ENCODE measurements at regions not wholly inside any gene's neighbourhood (a gene's known extent, or its start where the extent isn't known, plus 50 kb on each side); places are given as distances from the start of the nearest gene placed in this dataset.
"Not testable (repeated sequence)": the region's sequence is repeated elsewhere in the genome, so short reads cannot be mapped to it uniquely, and the experiment has no call there.

- Histone ChIP-seq H3K4me3 (no peak overlapping the region), H3K27me3 (replicated peaks; ENCODE audit: insufficient read depth) (no peaks in the 10 kb centered on the region), H3K9me3 (no peaks in the 10 kb centered on the region), H3K27ac (no peak overlapping the region), H3K36me3 (no peaks in the 10 kb centered on the region), H3K4me1 (replicated peaks) (no peaks in the 10 kb centered on the region)
- no peak for TF ChIP-seq CTCF (IDR thresholded peaks at IDR 0.05)
- no peak for TF ChIP-seq POLR2A (IDR thresholded peaks at IDR 0.05)
- TF ChIP-seq POLR2AphosphoS5 (IDR thresholded peaks at IDR 0.05) = no peak
- DNase-seq (ENCODE audit: low spot score) = no peak
- intact Hi-C loops (cut with DNase I) = no loop called here
- whole genome bisulfite sequencing = 85% methylated on average over 2 of the region's 2 CpGs
These were observed 159.4 kb downstream of the QRSL1 start for GRCh38 chr6:106788761-106789160.

GRCh38 chr6:106787327-106788196, 158.2 kb downstream of the QRSL1 start:
- TF ChIP-seq CTCF (IDR thresholded peaks at IDR 0.05) = no peak
- no peak for TF ChIP-seq POLR2AphosphoS5 (IDR thresholded peaks at IDR 0.05)
- TF ChIP-seq POLR2A (IDR thresholded peaks at IDR 0.05) = no peak
- Histone ChIP-seq H3K4me1 (replicated peaks) (no peaks in the 10 kb centered on the region), H3K36me3 (no peaks in the 10 kb centered on the region), H3K27ac (no peak overlapping the region), H3K9me3 (no peaks in the 10 kb centered on the region), H3K27me3 (replicated peaks; ENCODE audit: insufficient read depth) (no peaks in the 10 kb centered on the region), H3K4me3 (no peak overlapping the region)
- 91% methylated on average over 11 of the region's 11 CpGs for WGBS
- intact Hi-C loops (cut with DNase I) = no loop called here
- DNase-seq (ENCODE audit: low spot score) = no peak

- intact Hi-C loops (cut with DNase I) = no loop called here
- Histone ChIP-seq H3K27me3 (replicated peaks; ENCODE audit: insufficient read depth) (no peaks in the 10 kb centered on the region), H3K4me3 (no peak overlapping the region), H3K36me3 (no peaks in the 10 kb centered on the region), H3K27ac (no peak overlapping the region), H3K4me1 (replicated peaks) (no peaks in the 10 kb centered on the region), H3K9me3 (no peaks in the 10 kb centered on the region)
- no peak for DNase-seq (ENCODE audit: low spot score)
- 76% methylated on average over 4 of the region's 4 CpGs for WGBS
- TF ChIP-seq POLR2AphosphoS5 (IDR thresholded peaks at IDR 0.05) = no peak
These were observed 155.9 kb downstream of the QRSL1 start for GRCh38 chr6:106785298-106785697.

GRCh38 chr6:106783640-106784566, 154.5 kb downstream of the QRSL1 start:
- TF ChIP-seq POLR2A (IDR thresholded peaks at IDR 0.05) = no peak
- no peak for TF ChIP-seq POLR2AphosphoS5 (IDR thresholded peaks at IDR 0.05)
- TF ChIP-seq CTCF (IDR thresholded peaks at IDR 0.05) = no peak
- Histone ChIP-seq H3K4me3 (no peak overlapping the region), H3K27ac (no peak overlapping the region), H3K36me3 (no peaks in the 10 kb centered on the region), H3K4me1 (replicated peaks) (no peaks in the 10 kb centered on the region), H3K27me3 (replicated peaks; ENCODE audit: insufficient read depth) (no peaks in the 10 kb centered on the region), H3K9me3 (no peaks in the 10 kb centered on the region)
- no peak for DNase-seq (ENCODE audit: low spot score)
- WGBS = 93% methylated on average over 3 of the region's 3 CpGs
- intact Hi-C loops (cut with DNase I) = no loop called here

GRCh38 chr6:106782536-106783285, 153.3 kb downstream of the QRSL1 start:
- TF ChIP-seq POLR2AphosphoS5 (IDR thresholded peaks at IDR 0.05) (peak; percentile 62), CTCF (IDR thresholded peaks at IDR 0.05) (no peak), POLR2A (IDR thresholded peaks at IDR 0.05) (no peak)
- DNase-seq (ENCODE audit: low spot score) = peak; percentile 34
- H3K4me1 ChIP-seq (replicated peaks) = no peaks in the 10 kb centered on the region
- no peaks in the 10 kb centered on the region for H3K27me3 ChIP-seq (replicated peaks; ENCODE audit: insufficient read depth)
- 29% methylated on average over 13 of the region's 13 CpGs for WGBS
- H3K27ac ChIP-seq = peak overlapping the region in 1 of 2 donors; percentile 43
- H3K4me3 ChIP-seq = no peak overlapping the region
- no peaks in the 10 kb centered on the region for H3K36me3 ChIP-seq
- intact Hi-C loops (cut with DNase I) = no loop called here
- no peaks in the 10 kb centered on the region for H3K9me3 ChIP-seq

- intact Hi-C loops (cut with DNase I) = not testable (repeated sequence)
These were observed 150.2 kb downstream of the QRSL1 start for GRCh38 chr6:106779552-106779951.

More at GRCh38 chr6:106779552-106779951, 150.2 kb downstream of the QRSL1 start:
- H3K27ac ChIP-seq; H3K27me3 ChIP-seq (replicated peaks; ENCODE audit: insufficient read depth); H3K4me1 ChIP-seq (replicated peaks); H3K4me3 ChIP-seq; DNase-seq (ENCODE audit: low spot score); H3K9me3 ChIP-seq; H3K36me3 ChIP-seq: not testable (repeated sequence)

Data from prostate gland (tissue), 2 donors.